ENCODE measurements at regions not wholly inside any gene's neighbourhood (a gene's known extent, or its start where the extent isn't known, plus 50 kb on each side); places are given as distances from the start of the nearest gene placed in this dataset.

GRCh38 chr1:37085393-37085792 is 51.1 kb upstream of the GRIK3 start:
- DNase-seq = no peak

GRCh38 chr1:37089750-37090149 is 55.4 kb upstream of the GRIK3 start:
- no peak for DNase-seq

- DNase-seq = no peak
Measured at GRCh38 chr1:37090671-37091070, 56.4 kb upstream of the GRIK3 start.

GRCh38 chr1:37092937-37093336 is 58.6 kb upstream of the GRIK3 start:
- no peak for DNase-seq

GRCh38 chr1:37094302-37094701 is 60.0 kb upstream of the GRIK3 start:
- DNase-seq = peak; percentile 77

GRCh38 chr1:37096523-37096922 is 62.2 kb upstream of the GRIK3 start:
- no peak for DNase-seq

- DNase-seq = no peak
Measured at GRCh38 chr1:37097731-37098130, 63.4 kb upstream of the GRIK3 start.

GRCh38 chr1:37098237-37098636 is 63.9 kb upstream of the GRIK3 start:
- no peak for DNase-seq

- no peak for DNase-seq
Measured at GRCh38 chr1:37100310-37100709, 66.0 kb upstream of the GRIK3 start.

- DNase-seq = no peak
Measured at GRCh38 chr1:37102656-37103382, 68.5 kb upstream of the GRIK3 start.

- DNase-seq = no peak
Measured at GRCh38 chr1:37105911-37106310, 71.6 kb upstream of the GRIK3 start.

GRCh38 chr1:37107153-37107907 is 73.0 kb upstream of the GRIK3 start:
- DNase-seq = no peak

GRCh38 chr1:37108596-37109188 is 74.4 kb upstream of the GRIK3 start:
- no peak for DNase-seq

GRCh38 chr1:37112430-37112829 is 78.1 kb upstream of the GRIK3 start:
- no peak for DNase-seq

- DNase-seq = no peak
Measured at GRCh38 chr1:37113285-37113997, 79.1 kb upstream of the GRIK3 start.

- no peak for DNase-seq
Measured at GRCh38 chr1:37118790-37119189, 84.5 kb upstream of the GRIK3 start.

GRCh38 chr1:37120279-37120678 is 86.0 kb upstream of the GRIK3 start:
- no peak for DNase-seq

GRCh38 chr1:37123276-37124115 is 89.2 kb upstream of the GRIK3 start:
- DNase-seq = no peak

GRCh38 chr1:37124501-37124900 is 90.2 kb upstream of the GRIK3 start:
- DNase-seq = no peak

- no peak for DNase-seq
Measured at GRCh38 chr1:37125295-37125694, 91.0 kb upstream of the GRIK3 start.

- DNase-seq = no peak
Measured at GRCh38 chr1:37127254-37127748, 93.0 kb upstream of the GRIK3 start.

GRCh38 chr1:37128091-37128490 is 93.8 kb upstream of the GRIK3 start:
- DNase-seq = no peak

All from NCI-H2107 (cell line).